GM21576 (cell line): ENCODE measurements at regions not wholly inside any gene's neighbourhood (a gene's known extent, or its start where the extent isn't known, plus 50 kb on each side); places are given as distances from the start of the nearest gene placed in this dataset.
"Not testable (repeated sequence)": the region's sequence is repeated elsewhere in the genome, so short reads cannot be mapped to it uniquely, and the experiment has no call there.

ENCODE experiments used
- ATAC-seq: cut with Tn5 transposase; IDR thresholded peaks from one replicate; pipeline ENCODE4 v1.9.1; 2021; ENCODE audit warnings: mild to moderate bottlenecking, moderate library complexity; ENCODE audit not compliant: unreplicated experiment

GRCh38 chr7:112592565-112593263 lies 111.9 kb downstream of the LSMEM1 start:
- ATAC-seq = not testable (repeated sequence)

- no peak for ATAC-seq
Observed at GRCh38 chr7:112594397-112594796, 113.6 kb downstream of the LSMEM1 start.

GRCh38 chr7:112596260-112596659 lies 115.5 kb downstream of the LSMEM1 start:
- no peak for ATAC-seq

GRCh38 chr7:112596981-112597380 lies 116.2 kb downstream of the LSMEM1 start:
- ATAC-seq = no peak

- ATAC-seq = no peak
Observed at GRCh38 chr7:112603673-112604072, 122.9 kb downstream of the LSMEM1 start.

- ATAC-seq = no peak
Observed at GRCh38 chr7:112610636-112611035, 129.8 kb downstream of the LSMEM1 start.

- no peak for ATAC-seq
Observed at GRCh38 chr7:112615701-112616100, 134.9 kb downstream of the LSMEM1 start.

GRCh38 chr7:112616295-112616694 lies 135.5 kb downstream of the LSMEM1 start:
- no peak for ATAC-seq

GRCh38 chr7:112619343-112619742 lies 138.6 kb downstream of the LSMEM1 start:
- ATAC-seq = no peak

- ATAC-seq = no peak
Observed at GRCh38 chr7:112622159-112622715, 141.4 kb downstream of the LSMEM1 start.

GRCh38 chr7:112624416-112624815 lies 143.6 kb downstream of the LSMEM1 start:
- no peak for ATAC-seq

GRCh38 chr7:112630565-112630964 lies 149.8 kb downstream of the LSMEM1 start:
- no peak for ATAC-seq

GRCh38 chr7:112634107-112634506 lies 153.3 kb downstream of the LSMEM1 start:
- ATAC-seq = no peak

- ATAC-seq = no peak
Observed at GRCh38 chr7:112635742-112636141, 154.5 kb downstream of the TMEM168 start.

GRCh38 chr7:112638675-112639400 lies 151.4 kb downstream of the TMEM168 start:
- ATAC-seq = no peak

- ATAC-seq = no peak
Observed at GRCh38 chr7:112640685-112641084, 149.5 kb downstream of the TMEM168 start.

GRCh38 chr7:112646783-112647182 lies 143.4 kb downstream of the TMEM168 start:
- no peak for ATAC-seq

- ATAC-seq = no peak
Observed at GRCh38 chr7:112648781-112649180, 141.4 kb downstream of the TMEM168 start.

- ATAC-seq = no peak
Observed at GRCh38 chr7:112649560-112649959, 140.6 kb downstream of the TMEM168 start.

- no peak for ATAC-seq
Observed at GRCh38 chr7:112654322-112655216, 135.6 kb downstream of the TMEM168 start.

- ATAC-seq = no peak
Observed at GRCh38 chr7:112665709-112666108, 124.5 kb downstream of the TMEM168 start.
